H9 (cell line): ENCODE measurements at regions not wholly inside any gene's neighbourhood (a gene's known extent, or its start where the extent isn't known, plus 50 kb on each side); places are given as distances from the start of the nearest gene placed in this dataset.

Source experiments
- DNase-seq: peaks from one replicate; pipeline ENCODE4 v3.0.0-alpha.2; 2017
- H2AFZ ChIP-seq: one replicate; pipeline ENCODE4 v1.6.1; 2013; ENCODE audit warnings: mild to moderate bottlenecking, low read length, control low read depth, moderate library complexity
- H2AK5ac ChIP-seq: 2 replicates; pipeline ENCODE4 v1.6.1; 2013; ENCODE audit warnings: low read length, control low read depth, mixed read lengths; ENCODE audit not compliant: insufficient read length
- H2BK120ac ChIP-seq: one replicate; pipeline ENCODE4 v1.6.1; 2013; ENCODE audit warnings: low read depth, mild to moderate bottlenecking, low read length, control low read depth, inconsistent platforms; ENCODE audit not compliant: poor library complexity, severe bottlenecking
- H2BK12ac ChIP-seq: 2 replicates; pipeline ENCODE4 v1.6.1; 2013; ENCODE audit warnings: low read length, control low read depth, mixed read lengths, low read depth; ENCODE audit not compliant: insufficient read length
- H2BK15ac ChIP-seq: 2 replicates; pipeline ENCODE4 v1.6.1; 2013; ENCODE audit warnings: low read depth, low read length, control low read depth
- H2BK20ac ChIP-seq: one replicate; pipeline ENCODE4 v1.6.1; 2013; ENCODE audit warnings: low read depth, mild to moderate bottlenecking, low read length, control low read depth, inconsistent platforms; ENCODE audit not compliant: poor library complexity, severe bottlenecking
- H2BK5ac ChIP-seq: 2 replicates; pipeline ENCODE4 v1.6.1; 2013; ENCODE audit warnings: low read length, control low read depth, mixed read lengths; ENCODE audit not compliant: insufficient read length
- H3K14ac ChIP-seq: 2 replicates; pipeline ENCODE4 v1.6.1; 2013; ENCODE audit warnings: low read length, control low read depth; ENCODE audit not compliant: insufficient read depth
- H3K18ac ChIP-seq: 2 replicates; pipeline ENCODE4 v1.6.1; 2013; ENCODE audit warnings: low read depth, mild to moderate bottlenecking, mixed read lengths, low read length, control low read depth; ENCODE audit not compliant: insufficient read length
- H3K23ac ChIP-seq: 2 replicates; pipeline ENCODE4 v1.6.1; 2013; ENCODE audit warnings: low read length, control low read depth, mixed read lengths, low read depth; ENCODE audit not compliant: insufficient read length
- H3K23me2 ChIP-seq: 2 replicates; pipeline ENCODE4 v1.6.1; 2013; ENCODE audit warnings: low read depth, mild to moderate bottlenecking, mixed read lengths, low read length, control low read depth; ENCODE audit not compliant: insufficient read length, poor library complexity, severe bottlenecking
- H3K27ac ChIP-seq: 2 replicates; pipeline ENCODE4 v1.5.1; 2013; ENCODE audit warnings: low read length, control low read depth, mixed read lengths, low read depth; ENCODE audit not compliant: insufficient read length
- H3K27me3 ChIP-seq: 2 replicates; pipeline ENCODE4 v1.6.1; 2013; ENCODE audit warnings: low read length, control low read depth, inconsistent platforms; ENCODE audit not compliant: insufficient read depth
- H3K4ac ChIP-seq: 2 replicates; pipeline ENCODE4 v1.6.1; 2013; ENCODE audit warnings: low read depth, mild to moderate bottlenecking, control low read depth, inconsistent platforms, low read length, moderate library complexity
- H3K4me1 ChIP-seq: 2 replicates; pipeline ENCODE4 v1.6.1; 2013; ENCODE audit warnings: low read length, control low read depth, inconsistent platforms; ENCODE audit not compliant: insufficient read depth
- H3K4me2 ChIP-seq: 2 replicates; pipeline ENCODE4 v1.6.1; 2013; ENCODE audit warnings: low read length, control low read depth, mixed read lengths; ENCODE audit not compliant: insufficient read length, insufficient read depth
- H3K56ac ChIP-seq: 2 replicates; pipeline ENCODE4 v1.6.1; 2013; ENCODE audit warnings: low read depth, mild to moderate bottlenecking, mixed read lengths, low read length, control low read depth; ENCODE audit not compliant: insufficient read length
- H3K79me1 ChIP-seq: 2 replicates; pipeline ENCODE4 v1.6.1; 2013; ENCODE audit warnings: low read depth, mild to moderate bottlenecking, moderate library complexity, low read length, control low read depth, inconsistent platforms; ENCODE audit not compliant: insufficient read depth, poor library complexity, severe bottlenecking
- H3K79me2 ChIP-seq: 2 replicates; pipeline ENCODE4 v1.6.1; 2013; ENCODE audit warnings: low read length, control low read depth, inconsistent platforms; ENCODE audit not compliant: insufficient read depth
- H3K9ac ChIP-seq: 2 replicates; pipeline ENCODE4 v1.6.1; 2013; ENCODE audit warnings: low read length, control low read depth, mixed read lengths; ENCODE audit not compliant: insufficient read length; ENCODE audit errors: extremely low read depth
- H3K9me3 ChIP-seq: one replicate; pipeline ENCODE4 v1.6.1; 2013; ENCODE audit warnings: low read depth, low read length, inconsistent platforms; ENCODE audit not compliant: control insufficient read depth
- H3T11ph ChIP-seq: one replicate; pipeline ENCODE4 v1.6.1; 2013; ENCODE audit warnings: mild to moderate bottlenecking, low read length, control low read depth, inconsistent platforms
- H4K20me1 ChIP-seq: one replicate; pipeline ENCODE4 v1.6.1; 2013; ENCODE audit not compliant: control insufficient read depth, insufficient read length, insufficient read depth
- H4K5ac ChIP-seq: 2 replicates; pipeline ENCODE4 v1.6.1; 2013; ENCODE audit warnings: low read depth, mild to moderate bottlenecking, mixed read lengths, low read length, control low read depth; ENCODE audit not compliant: insufficient read length
- H4K8ac ChIP-seq: replicated peaks from 2 replicates; pipeline ENCODE4 v1.6.1; 2013; ENCODE audit warnings: low read length, control low read depth, mixed read lengths, low read depth; ENCODE audit not compliant: insufficient read length
- H4K91ac ChIP-seq: 2 replicates; pipeline ENCODE4 v1.6.1; 2013; ENCODE audit warnings: low read depth, mild to moderate bottlenecking, moderate library complexity, mixed read lengths, low read length, control low read depth; ENCODE audit not compliant: insufficient read length
- H3K27ac Mint-ChIP-seq, 3 experiments: 2 replicates in 2 of 3; 3 replicates in 1 of 3; pipeline ENCODE4 v1.8.0; 2020 to 2021; ENCODE audit warnings: mixed read lengths in 3 of 3, mild to moderate bottlenecking in 1 of 3, moderate library complexity in 1 of 3
- H3K27me3 Mint-ChIP-seq: 2 replicates; pipeline ENCODE4 v1.8.0; 2021; ENCODE audit warnings: low read depth, mild to moderate bottlenecking, moderate library complexity, mixed read lengths
- H3K36me3 Mint-ChIP-seq, 3 experiments: 2 replicates in 2 of 3; 3 replicates in 1 of 3; pipeline ENCODE4 v1.8.0; 2020 to 2021; ENCODE audit warnings: low read depth in 3 of 3, mixed read lengths in 3 of 3; ENCODE audit not compliant: insufficient read depth in 1 of 3
- H3K4me1 Mint-ChIP-seq, 2 experiments: 2 replicates each; pipeline ENCODE4 v1.8.0; 2020; ENCODE audit warnings: mixed read lengths in 2 of 2
- H3K4me3 Mint-ChIP-seq, 2 experiments: 2 replicates in 1 of 2; 3 replicates in 1 of 2; pipeline ENCODE4 v1.8.0; 2020 to 2021; ENCODE audit warnings: mild to moderate bottlenecking in 2 of 2, mixed read lengths in 2 of 2, moderate library complexity in 1 of 2
- H3K9me3 Mint-ChIP-seq, 2 experiments: 2 replicates in 1 of 2; 3 replicates in 1 of 2; pipeline ENCODE4 v1.8.0; 2020; ENCODE audit warnings: mild to moderate bottlenecking in 2 of 2, mixed read lengths in 2 of 2, moderate library complexity in 1 of 2
- CTCF ChIP-seq: fragments of 200-600 bp; sonication (generic); conservative IDR thresholded peaks from 3 replicates; pipeline ENCODE4 v1.8.0; 2021; ENCODE audit warnings: antibody characterized with exemption, mild to moderate bottlenecking
- WGBS: extraction: QIAGEN DNeasy Blood & Tissue Kit; methylation state at CpG from one replicate; pipeline ENCODE4 v1.1.7; 2013; ENCODE audit warnings: missing lambda C conversion rate, low lambda C conversion rate, mixed read lengths; ENCODE audit not compliant: insufficient read length; ENCODE audit errors: extremely low coverage; 5-methylcytosine and 5-hydroxymethylcytosine counted together

- Histone ChIP-seq H2BK120ac (no peak overlapping the region), H3K4me1 (no peaks in the 10 kb centered on the region)
These were observed 96.7 kb downstream of the TMX1 start for GRCh38 chr14:51336734-51337133.

More at GRCh38 chr14:51336734-51337133, 96.7 kb downstream of the TMX1 start:
- WGBS = no CpG with 5 or more reads among the region's 2 CpGs
- Histone ChIP-seq H2BK12ac (no peak overlapping the region), H3K27me3 (no peaks in the 10 kb centered on the region), H3K9ac (no peak overlapping the region), H3K14ac (no peak overlapping the region), H2AFZ (no peak overlapping the region), H4K91ac (no peak overlapping the region), H2BK5ac (no peak overlapping the region), H2BK20ac (no peak overlapping the region), H3K23ac (no peak overlapping the region), H3K4ac (no peak overlapping the region), H3K4me2 (no peak overlapping the region), H3T11ph (no peak overlapping the region), H4K20me1 (no peaks in the 10 kb centered on the region), H3K79me1 (no peaks in the 10 kb centered on the region), H3K56ac (no peak overlapping the region), H3K23me2 (no peaks in the 10 kb centered on the region), H2AK5ac (no peak overlapping the region), H3K9me3 (no peaks in the 10 kb centered on the region), H2BK15ac (no peak overlapping the region), H3K18ac (no peak overlapping the region), H3K79me2 (no peaks in the 10 kb centered on the region), H3K27ac (no peak overlapping the region), H4K8ac (no peak overlapping the region), H4K5ac (no peak overlapping the region)
- peak overlapping the region in 1 of 3 experiments; percentile 30; a peak in 1 of 7 replicates for H3K27ac Mint-ChIP-seq
- no peaks in the 10 kb centered on the region for H3K36me3 Mint-ChIP-seq
- H3K4me3 Mint-ChIP-seq = no peak overlapping the region
- DNase-seq = no peak
- no peak for TF ChIP-seq CTCF
- no peaks in the 10 kb centered on the region; a peak in 1 of 5 replicates for H3K9me3 Mint-ChIP-seq
- peaks cover 4 to 7% of the 10 kb centered on the region in 2 experiments for H3K4me1 Mint-ChIP-seq
- H3K27me3 Mint-ChIP-seq = no peaks in the 10 kb centered on the region
